Esophagus (tissue), 2 donors: ENCODE measurements at regions not wholly inside any gene's neighbourhood (a gene's known extent, or its start where the extent isn't known, plus 50 kb on each side); places are given as distances from the start of the nearest gene placed in this dataset.
"Not testable (repeated sequence)": the region's sequence is repeated elsewhere in the genome, so short reads cannot be mapped to it uniquely, and the experiment has no call there.

Experiments used
- H3K27ac ChIP-seq, 2 donors: one replicate each; pipeline ENCODE4 v1.5.1; 2013; ENCODE audit warnings: low read depth in 2 of 2, mild to moderate bottlenecking in 2 of 2, inconsistent platforms in 1 of 2, low read length in 1 of 2, moderate library complexity in 1 of 2
- H3K27me3 ChIP-seq, 2 donors: one replicate each; pipeline ENCODE4 v1.6.1; 2013; ENCODE audit warnings: low read length in 2 of 2, control low read depth in 1 of 2, mild to moderate bottlenecking in 1 of 2; ENCODE audit not compliant: insufficient read depth in 2 of 2, control insufficient read depth in 1 of 2
- H3K36me3 ChIP-seq, 2 donors: one replicate each; pipeline ENCODE4 v1.6.1; 2013; ENCODE audit warnings: low read length in 1 of 2; ENCODE audit not compliant: control insufficient read depth in 2 of 2, insufficient read depth in 2 of 2
- H3K4me1 ChIP-seq, 2 donors: one replicate each; pipeline ENCODE4 v1.6.1; 2013; ENCODE audit warnings: low read length in 1 of 2; ENCODE audit not compliant: control insufficient read depth in 2 of 2, insufficient read depth in 2 of 2
- H3K4me3 ChIP-seq, 2 donors: one replicate each; pipeline ENCODE4 v1.5.1; 2013; ENCODE audit warnings: low read length in 2 of 2, mild to moderate bottlenecking in 2 of 2, low read depth in 1 of 2, moderate library complexity in 1 of 2
- H3K9me3 ChIP-seq, 2 donors: one replicate each; pipeline ENCODE4 v1.6.1; 2013; ENCODE audit warnings: mild to moderate bottlenecking in 2 of 2, low read depth in 1 of 2, low read length in 1 of 2, moderate library complexity in 1 of 2; ENCODE audit not compliant: control insufficient read depth in 2 of 2, insufficient read depth in 1 of 2
- WGBS, 2 donors: extraction: QIAGEN DNeasy Blood & Tissue Kit; methylation state at CpG; one replicate each; pipeline ENCODE4 v1.1.7; 2013; 5-methylcytosine and 5-hydroxymethylcytosine counted together
- donor health status: healthy with polysubstance abuse.
- donor health status: Bipolar disorder and iron deficiency.

DNA sequence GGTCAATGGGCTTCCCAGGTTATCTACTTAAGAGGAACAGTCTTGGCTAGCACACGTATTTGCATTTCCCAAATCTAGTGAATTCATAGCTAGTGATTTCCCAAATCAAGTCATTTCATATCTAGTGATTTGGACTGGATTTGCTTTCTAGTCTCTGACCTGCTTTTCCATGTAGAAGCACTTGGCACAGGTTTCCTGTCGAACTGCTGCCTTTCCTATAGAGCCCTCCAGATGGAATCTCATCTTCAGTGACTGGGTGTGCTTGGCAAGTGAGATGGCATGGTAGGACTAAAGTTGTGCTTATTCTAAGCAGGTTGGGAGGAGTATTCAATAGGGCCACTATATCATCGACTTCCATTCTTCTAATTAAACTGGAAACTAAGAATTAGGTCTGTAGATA, 94.7 kb downstream of the CCNG2 start:
- 70 to 79% methylated on average over 3 of the region's 3 CpGs for WGBS, 2 donors

DNA sequence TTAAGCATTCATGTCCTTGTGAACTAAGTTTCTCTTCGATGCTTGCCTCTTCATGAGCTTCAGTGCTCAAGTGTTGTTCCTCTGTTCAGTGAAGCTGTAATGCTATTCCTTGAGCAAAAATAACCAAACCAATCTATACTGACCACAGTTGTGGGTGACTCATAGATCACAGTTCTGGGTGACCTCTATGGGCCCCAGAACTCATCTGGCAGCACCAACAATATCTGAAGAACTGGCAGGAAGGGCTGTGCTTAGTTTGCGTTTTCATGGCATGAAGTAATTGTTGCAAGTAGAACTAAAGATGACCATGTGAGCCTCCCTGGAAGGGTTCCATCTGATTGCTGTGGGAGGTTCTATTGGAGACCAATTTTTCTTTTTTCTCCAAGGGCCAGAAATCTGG, 106.2 kb downstream of the CCNG2 start:
- Histone ChIP-seq H3K4me3 (no peak overlapping the region), H3K27ac (no peak overlapping the region), H3K36me3 (no peaks in the 10 kb centered on the region), H3K4me1 (no peaks in the 10 kb centered on the region), H3K9me3 (no peaks in the 10 kb centered on the region), H3K27me3 (no peaks in the 10 kb centered on the region)
- 80 to 82% methylated on average over 2 of the region's 2 CpGs for WGBS, 2 donors

More for the DNA sequence above, 94.7 kb downstream of the CCNG2 start:
- H3K36me3 ChIP-seq, result no peaks in the 10 kb centered on the region
- no peak overlapping the region for H3K4me3 ChIP-seq
- H3K9me3 ChIP-seq, result no peaks in the 10 kb centered on the region
- no peak overlapping the region for H3K27ac ChIP-seq
- H3K4me1 ChIP-seq, result no peaks in the 10 kb centered on the region
- H3K27me3 ChIP-seq, result peaks cover 0 to 3% of the 10 kb centered on the region in 2 donors

- not testable (repeated sequence) for H3K9me3 ChIP-seq, H3K27me3 ChIP-seq, H3K27ac ChIP-seq, H3K4me3 ChIP-seq, H3K36me3 ChIP-seq, H3K4me1 ChIP-seq
- 48 to 60% methylated on average over 4 of the region's 4 CpGs for WGBS, 2 donors
Observed at GRCh38 chr4:77263976-77264375, 107.0 kb downstream of the CCNG2 start.

DNA sequence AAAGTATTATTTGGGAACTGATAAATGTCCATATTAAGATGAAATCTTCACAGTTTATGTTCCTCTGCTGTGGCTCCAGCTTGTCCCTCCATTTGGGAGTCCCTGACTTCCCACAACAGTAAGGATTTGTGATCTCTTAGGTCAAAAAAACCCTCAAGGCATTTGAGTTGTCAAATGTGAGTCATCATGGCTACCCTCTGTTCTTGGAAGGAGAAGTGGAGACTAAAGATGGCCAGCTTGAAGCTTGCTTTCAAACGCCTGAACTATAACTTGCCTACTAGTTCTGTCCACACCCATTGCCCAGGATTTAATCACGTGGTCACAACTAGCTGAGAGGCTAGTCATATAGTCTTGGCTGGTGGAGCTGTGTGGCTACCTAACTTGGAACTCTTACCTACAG, 107.8 kb downstream of the CCNG2 start:
- no peaks in the 10 kb centered on the region for H3K4me1 ChIP-seq
- H3K9me3 ChIP-seq, result no peaks in the 10 kb centered on the region
- WGBS, 2 donors, result 54 to 71% methylated on average over 2 of the region's 2 CpGs
- H3K36me3 ChIP-seq, result no peaks in the 10 kb centered on the region
- H3K4me3 ChIP-seq, result no peak overlapping the region
- no peaks in the 10 kb centered on the region for H3K27me3 ChIP-seq
- no peak overlapping the region for H3K27ac ChIP-seq

DNA sequence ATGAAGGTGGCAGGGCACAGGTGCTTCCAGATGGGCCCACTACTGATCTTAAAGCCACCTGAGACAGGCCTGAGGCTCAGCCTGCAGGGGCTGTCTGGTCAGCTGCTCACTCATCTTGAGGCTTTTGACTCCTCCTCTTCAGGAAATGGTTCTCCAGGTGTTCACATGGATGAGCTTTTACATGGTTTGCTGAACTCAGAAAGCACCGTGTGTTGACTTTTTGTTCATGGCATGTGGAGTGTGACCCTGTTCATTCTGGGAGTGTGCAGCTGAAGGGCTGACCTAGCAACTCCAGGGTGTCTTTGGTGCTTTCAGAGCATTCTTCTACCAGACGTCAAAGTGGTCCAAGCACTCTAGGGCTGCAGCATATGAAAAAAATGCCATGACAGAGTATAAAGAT, 111.1 kb downstream of the CCNG2 start:
- WGBS, 2 donors, result 63 to 71% methylated on average over 2 of the region's 2 CpGs
- H3K27me3 ChIP-seq, result no peaks in the 10 kb centered on the region
- no peaks in the 10 kb centered on the region for H3K36me3 ChIP-seq
- H3K27ac ChIP-seq, result no peak overlapping the region
- H3K4me1 ChIP-seq, result no peaks in the 10 kb centered on the region
- no peak overlapping the region for H3K4me3 ChIP-seq
- H3K9me3 ChIP-seq, result no peaks in the 10 kb centered on the region

- Histone ChIP-seq H3K36me3 (no peaks in the 10 kb centered on the region), H3K4me3 (no peak overlapping the region), H3K4me1 (no peaks in the 10 kb centered on the region), H3K9me3 (no peaks in the 10 kb centered on the region), H3K27me3 (no peaks in the 10 kb centered on the region), H3K27ac (no peak overlapping the region)
- WGBS, 2 donors, result 74 to 83% methylated on average over 1 of the region's 1 CpG
Observed at GRCh38 chr4:77269505-77269904, 112.5 kb downstream of the CCNG2 start.

GRCh38 chr4:77273412-77273811, 116.4 kb downstream of the CCNG2 start:
- WGBS, 2 donors, result 54 to 73% methylated on average over 2 of the region's 2 CpGs
- Histone ChIP-seq H3K36me3 (no peaks in the 10 kb centered on the region), H3K4me1 (no peaks in the 10 kb centered on the region), H3K4me3 (no peak overlapping the region), H3K27ac (no peak overlapping the region), H3K9me3 (no peaks in the 10 kb centered on the region), H3K27me3 (no peaks in the 10 kb centered on the region)

DNA sequence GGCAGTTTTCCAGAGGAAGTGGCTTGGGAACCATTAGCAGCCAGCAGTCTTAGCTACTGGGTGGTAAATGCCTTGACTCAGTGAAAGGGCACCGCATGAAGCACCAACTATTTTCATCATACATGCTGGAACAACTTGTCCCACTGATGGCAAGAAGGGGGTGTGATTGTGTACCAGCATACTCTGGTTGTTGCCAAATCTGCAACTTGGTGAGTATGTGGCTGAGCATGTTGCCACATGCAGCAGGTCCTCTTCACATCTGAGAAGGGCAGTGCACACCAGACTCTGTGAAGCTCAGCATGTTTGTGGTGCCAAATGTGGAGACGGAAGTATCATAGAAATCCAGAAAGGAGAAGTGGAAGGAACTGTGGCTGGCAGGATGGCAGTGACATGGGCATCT, 122.1 kb downstream of the CCNG2 start:
- not testable (repeated sequence) for H3K36me3 ChIP-seq, H3K27ac ChIP-seq, H3K4me3 ChIP-seq, H3K4me1 ChIP-seq, H3K27me3 ChIP-seq, H3K9me3 ChIP-seq
- WGBS, 2 donors, result 35 to 69% methylated on average over 2 of the region's 2 CpGs

- no peak overlapping the region for H3K4me3 ChIP-seq
- no peaks in the 10 kb centered on the region for H3K4me1 ChIP-seq
- H3K9me3 ChIP-seq, result peaks cover 0 to 2% of the 10 kb centered on the region in 2 donors
- H3K36me3 ChIP-seq, result no peaks in the 10 kb centered on the region
- WGBS, 2 donors, result 51 to 58% methylated on average over 3 of the region's 3 CpGs
- H3K27me3 ChIP-seq, result no peaks in the 10 kb centered on the region
- no peak overlapping the region for H3K27ac ChIP-seq
Observed at GRCh38 chr4:77282305-77282704, 125.3 kb downstream of the CCNG2 start.

DNA sequence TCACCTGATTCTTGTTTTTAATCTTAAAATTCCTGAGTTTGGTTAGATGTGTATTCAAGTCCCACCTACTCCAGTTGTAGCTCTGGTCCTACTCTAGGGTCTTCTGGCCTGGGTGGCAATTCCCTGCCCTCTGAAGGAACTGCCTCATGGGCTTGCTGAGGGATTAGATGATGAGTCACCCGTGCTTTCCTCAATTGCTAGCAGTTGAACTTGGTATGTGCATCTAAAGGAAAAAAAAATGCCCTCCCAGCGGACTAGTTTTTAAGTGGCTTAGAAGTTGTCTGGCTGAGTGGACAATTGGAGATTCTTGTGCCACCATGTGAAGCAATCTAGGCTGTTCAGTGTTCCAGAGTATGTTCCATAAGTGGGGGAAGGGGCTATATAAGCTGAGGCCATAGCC, 127.0 kb downstream of the CCNG2 start:
- Histone ChIP-seq H3K4me1 (no peaks in the 10 kb centered on the region), H3K9me3 (peaks cover 0 to 2% of the 10 kb centered on the region in 2 donors), H3K4me3 (no peak overlapping the region), H3K27ac (no peak overlapping the region), H3K36me3 (no peaks in the 10 kb centered on the region), H3K27me3 (no peaks in the 10 kb centered on the region)
- WGBS, 2 donors, result 35 to 73% methylated on average over 2 of the region's 2 CpGs
